HG03457 (cell line): ENCODE measurements at regions not wholly inside any gene's neighbourhood (a gene's known extent, or its start where the extent isn't known, plus 50 kb on each side); places are given as distances from the start of the nearest gene placed in this dataset.
A peak's percentile ranks its signal among the peaks of the same experiment; 100 is the strongest.
"Not testable (repeated sequence)": the region's sequence is repeated elsewhere in the genome, so short reads cannot be mapped to it uniquely, and the experiment has no call there.

Experiments used
- ATAC-seq: cut with Tn5 transposase; IDR thresholded peaks from one replicate; pipeline ENCODE4 v1.9.1; 2021; ENCODE audit warnings: moderate number of reproducible peaks; ENCODE audit not compliant: unreplicated experiment

DNA sequence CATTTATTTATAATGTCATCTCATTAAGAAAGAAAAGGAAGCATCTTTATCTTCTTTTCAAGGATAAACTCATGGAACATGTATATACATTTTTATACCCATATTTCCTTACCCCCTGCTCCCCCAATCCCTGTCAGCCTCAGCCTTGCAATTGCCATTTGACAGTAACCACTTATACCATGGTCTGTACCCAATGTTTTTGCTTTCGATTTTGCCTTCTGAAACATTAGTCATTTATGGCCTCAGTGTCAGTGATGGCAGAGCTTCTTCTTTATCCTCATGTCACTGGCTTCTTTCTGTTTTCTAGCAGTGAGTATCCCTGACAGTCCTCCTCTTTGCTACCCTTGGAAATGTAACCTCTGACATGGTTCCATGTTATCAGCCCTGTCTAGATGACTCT is 228.4 kb downstream of the SPRY1 start:
- no peak for ATAC-seq

DNA sequence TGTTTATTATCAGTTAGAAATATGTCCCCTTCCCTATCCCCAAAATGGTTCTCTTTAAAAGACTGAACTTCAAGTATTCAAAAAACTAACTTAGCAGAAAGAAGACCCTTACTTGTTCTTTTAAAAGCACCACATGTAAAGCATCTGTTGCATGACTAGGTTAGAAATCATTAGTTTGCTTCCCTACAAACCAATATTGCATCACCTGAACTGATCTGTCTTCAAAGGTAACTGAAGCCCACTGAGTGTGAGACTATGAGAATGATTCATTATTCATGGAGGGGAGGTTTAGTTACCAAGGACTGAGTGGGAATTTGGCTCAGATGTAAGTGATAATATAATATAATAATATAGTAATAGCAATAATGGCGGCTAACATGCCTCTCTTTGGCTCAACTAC is 231.7 kb downstream of the SPRY1 start:
- no peak for ATAC-seq

DNA sequence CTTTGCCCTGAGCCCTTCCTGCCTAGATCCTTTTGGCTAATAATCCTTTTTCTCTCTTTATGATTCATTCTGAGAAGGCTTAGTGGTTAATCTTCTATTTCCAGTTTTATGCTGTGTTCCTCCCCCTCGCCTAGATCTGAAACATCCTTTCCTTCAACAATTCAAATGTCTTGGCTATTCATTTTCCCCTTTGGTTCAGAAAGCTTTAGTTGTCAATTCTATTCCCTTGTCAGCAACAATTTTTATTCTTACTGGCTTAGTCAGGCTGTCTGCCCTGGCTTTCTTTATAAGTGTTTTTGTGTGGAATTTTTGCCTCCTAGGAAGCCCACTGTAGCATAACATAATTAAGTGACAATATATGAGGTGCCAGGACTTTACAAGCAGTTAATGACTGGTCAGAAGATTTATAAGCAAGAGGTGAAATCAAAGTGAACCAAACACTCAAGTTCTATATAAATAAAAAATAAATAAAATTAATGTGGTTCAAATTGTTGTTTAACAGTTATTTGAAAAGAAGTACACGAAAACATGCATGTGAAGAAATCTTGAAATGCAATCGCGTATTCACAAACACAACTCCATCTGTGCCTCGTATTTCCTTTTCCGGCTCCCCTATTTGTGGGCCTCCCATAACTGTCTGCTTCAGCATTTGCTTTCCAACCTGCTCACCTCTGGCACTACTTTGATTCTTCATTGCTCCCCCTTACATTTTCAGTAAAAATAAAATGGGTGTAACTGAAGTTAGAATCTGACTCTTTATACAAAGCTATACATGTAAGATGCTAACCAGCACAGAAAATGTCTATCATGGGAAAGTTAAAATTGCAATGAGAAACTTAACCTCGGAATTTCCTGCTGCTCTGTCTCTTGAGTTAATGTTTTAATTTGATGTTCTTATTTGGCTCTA is 235.4 kb downstream of the SPRY1 start:
- no peak for ATAC-seq

DNA sequence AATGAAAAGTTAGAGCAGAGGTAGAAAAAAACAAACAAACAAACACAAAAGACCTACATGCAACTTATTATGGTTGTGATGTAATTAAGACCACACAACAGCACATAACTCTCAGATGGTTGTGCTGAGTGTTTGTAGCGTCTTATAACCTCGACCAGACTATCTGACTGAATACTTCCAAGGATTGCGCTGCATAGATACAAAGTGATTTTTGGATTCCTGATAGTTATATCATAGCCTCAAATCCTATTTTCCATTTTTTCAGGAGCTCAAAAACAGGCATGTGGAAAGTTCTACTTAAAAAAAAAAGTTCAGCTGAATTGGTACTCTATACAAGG is 236.1 kb downstream of the SPRY1 start:
- ATAC-seq: no peak

DNA sequence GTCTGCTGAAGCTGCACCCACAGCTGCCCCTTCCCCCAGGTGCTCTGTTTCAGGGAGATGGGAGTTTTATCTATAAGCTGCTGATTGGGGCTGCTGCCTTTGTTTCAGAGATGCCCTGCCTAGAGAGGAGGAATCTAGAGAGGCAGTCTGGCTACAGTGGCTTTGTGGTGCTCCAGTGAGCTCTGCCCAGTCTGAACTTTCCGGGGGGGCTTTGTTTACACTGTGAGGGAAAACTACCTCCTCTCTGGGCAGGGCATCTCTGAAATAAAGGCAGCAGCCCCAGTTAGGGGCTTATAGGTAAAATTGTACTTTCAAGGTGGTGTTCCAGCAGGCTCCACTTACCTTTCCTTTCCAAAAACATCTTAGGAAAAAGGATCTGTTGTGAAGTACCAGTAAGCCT is 242.2 kb downstream of the SPRY1 start:
- ATAC-seq: no peak

DNA sequence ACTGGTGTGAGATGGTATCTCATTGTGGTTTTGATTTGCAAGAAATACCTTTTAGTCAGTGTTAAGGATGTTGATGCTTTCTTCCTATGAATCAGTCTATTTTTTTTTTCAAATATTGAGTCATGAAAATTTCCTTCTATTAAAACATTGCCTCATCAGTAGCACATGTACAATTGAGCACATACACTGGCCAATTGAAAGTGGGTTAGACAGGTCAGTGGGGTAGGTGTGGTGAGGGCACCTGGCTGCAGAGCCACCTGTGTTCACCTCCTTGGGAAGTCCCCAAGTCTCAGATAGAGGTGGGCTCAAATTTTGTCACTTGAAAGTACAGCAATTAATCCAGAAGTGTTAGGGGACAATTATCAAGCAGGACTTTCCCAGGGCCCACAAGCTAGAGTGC is 243.7 kb downstream of the SPRY1 start:
- no peak for ATAC-seq

DNA sequence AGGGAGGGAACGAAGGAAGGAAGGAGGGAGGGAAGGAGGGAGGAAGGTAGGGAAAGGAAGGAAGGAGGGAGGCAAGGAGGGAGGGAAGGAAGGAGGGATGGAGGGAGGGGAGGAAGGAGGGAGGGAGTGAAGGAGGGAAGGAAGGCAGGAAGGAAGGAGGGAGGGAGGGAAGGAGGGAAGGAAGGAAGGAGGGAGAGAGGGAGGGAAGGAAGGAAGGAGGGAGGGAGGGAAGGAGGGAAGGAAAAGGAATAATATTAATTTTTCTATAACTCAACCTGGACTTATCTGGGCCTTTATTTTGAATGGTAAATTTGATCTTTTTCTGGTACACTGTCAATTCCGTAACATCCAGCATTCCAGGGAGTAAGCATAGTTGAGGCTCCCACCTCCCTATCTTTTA is 244.2 kb downstream of the SPRY1 start:
- no peak for ATAC-seq

DNA sequence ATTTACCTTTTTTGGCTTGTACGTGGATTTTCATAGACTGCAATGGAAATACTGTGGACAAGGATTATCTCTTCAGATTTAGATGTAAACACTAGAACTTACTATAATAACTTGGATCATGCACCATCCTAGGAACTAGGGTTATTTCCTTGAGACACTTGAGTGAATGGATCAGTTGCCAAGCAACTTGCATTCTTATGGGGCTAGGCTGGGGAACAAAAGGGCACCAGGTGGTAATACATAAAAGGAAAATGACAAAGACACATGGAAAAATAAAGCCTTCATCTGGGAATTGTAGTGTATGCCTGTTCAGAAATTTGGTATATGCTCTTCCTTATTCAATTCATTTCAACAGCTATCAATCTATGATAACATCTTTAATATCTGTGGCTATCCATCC is 247.1 kb downstream of the SPRY1 start:
- ATAC-seq: no peak

DNA sequence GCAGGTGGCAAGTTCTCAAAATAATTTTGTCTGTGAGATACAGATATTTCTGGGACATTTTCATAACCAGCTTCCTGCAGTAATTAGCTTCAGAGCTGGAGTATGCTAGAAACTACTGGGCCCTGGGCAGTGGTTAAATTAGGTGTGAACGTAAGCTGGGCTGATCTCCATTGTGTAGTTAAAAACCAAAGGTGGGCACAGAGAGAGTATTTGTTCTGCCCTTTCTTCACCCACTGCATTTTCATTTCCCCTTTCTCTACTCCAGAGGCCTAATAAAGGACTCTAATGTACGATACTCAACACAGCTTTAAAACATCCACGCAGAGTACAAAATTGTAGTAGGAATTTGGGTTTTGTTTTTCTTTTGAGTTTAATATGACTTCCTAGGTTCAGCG is 252.7 kb downstream of the SPRY1 start:
- ATAC-seq: peak; percentile 90

DNA sequence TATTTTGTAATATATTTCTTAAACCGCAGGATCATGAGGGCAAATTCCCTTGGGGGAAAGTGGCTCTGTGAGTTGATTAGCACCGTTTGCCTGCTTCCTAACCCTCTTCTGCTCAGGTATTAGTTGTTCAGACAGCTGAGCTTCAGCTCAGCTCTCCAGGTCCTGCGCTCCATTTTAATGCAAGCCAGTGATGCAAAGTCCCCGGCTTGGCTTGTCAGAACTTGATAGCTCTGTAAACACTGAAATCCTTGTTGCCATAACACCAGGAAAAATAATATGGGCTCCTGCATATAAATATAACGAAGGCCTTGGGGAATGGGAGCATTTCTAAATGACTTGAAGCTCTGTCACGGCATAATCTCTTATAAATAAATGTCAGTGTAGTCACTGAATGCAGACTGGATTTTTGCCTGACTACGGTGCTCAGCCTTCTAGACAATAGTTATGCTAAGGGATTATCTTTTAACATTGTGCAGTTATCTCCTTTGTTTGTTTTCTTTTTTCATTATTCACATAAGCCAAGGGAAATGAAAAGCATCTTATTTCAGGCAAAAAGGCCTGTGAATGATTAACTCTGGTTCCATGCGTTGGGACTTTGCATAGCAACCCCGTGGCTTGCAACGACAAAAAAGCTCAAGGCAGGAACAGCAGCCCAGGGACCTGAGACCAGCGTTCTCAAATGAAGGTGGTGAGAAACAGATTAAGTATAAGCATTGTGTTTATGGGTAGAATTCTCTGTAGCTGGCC is 253.2 kb downstream of the SPRY1 start:
- peak; percentile 19 for ATAC-seq

DNA sequence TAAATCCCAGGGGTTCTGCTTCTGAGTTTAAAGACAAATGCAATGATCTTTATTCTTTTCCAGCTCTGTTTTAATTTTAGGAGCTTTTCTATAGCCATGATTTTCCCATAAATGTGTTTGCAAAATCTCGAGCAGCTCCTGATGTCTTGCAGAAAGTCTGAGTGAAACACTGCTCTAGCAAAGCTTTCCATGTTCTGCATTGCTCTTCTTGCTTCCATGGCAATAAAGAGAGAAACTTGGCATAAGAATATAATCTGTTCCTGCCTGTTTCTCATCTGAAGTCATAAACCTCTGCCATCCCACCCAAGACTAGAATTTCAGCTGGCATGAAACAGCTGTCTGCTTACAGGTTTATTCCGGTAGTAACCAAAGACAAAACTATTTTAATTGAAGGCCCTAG is 254.5 kb downstream of the SPRY1 start:
- ATAC-seq: no peak

DNA sequence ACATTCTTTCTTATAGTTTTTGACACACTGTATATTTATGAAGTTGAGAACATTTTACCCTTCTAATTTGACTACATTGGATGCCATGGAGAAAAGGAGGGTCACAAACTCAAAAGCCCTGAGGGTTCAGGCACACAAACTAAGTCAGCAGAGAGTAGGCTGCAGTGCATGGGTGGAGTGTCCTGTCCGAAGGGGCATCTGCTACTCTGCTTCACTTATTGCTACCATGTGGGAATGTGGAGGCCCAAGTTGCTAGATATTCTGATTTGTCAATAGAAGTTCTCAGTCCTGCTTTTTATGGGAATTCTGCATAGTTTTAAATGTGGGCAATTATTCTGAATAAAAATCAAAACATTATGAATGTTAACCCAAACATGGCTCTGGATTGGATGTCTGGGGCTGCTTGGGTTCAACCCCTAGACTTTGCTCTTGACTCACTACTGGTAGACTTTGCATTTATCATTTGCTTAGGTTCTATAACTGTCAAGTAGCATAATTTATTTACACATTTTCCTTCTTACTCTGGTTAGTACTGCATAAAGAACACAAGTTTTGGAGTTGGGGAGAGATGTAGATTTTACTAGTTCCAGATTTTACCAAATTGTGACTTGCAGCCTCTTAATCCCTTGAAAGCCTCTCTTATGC is 255.1 kb downstream of the SPRY1 start:
- no peak for ATAC-seq

DNA sequence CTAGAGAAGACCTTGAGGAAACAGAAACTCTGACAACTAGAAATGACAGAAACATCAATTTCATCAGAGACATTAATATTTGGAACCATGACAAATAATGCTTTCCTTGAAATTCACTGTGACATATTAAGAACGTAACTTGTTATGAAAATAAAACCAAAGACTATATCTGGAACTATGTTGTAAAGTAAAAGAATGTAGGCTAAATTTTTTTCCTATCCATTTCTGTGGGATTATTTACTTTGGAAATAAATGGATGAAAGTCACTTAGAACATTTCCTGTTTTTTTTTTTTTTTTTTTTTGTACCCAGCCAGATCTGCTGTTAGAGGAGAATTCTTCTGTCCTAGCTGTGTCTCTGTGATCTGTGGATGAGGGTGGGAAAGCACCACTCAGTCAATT is 255.9 kb downstream of the SPRY1 start:
- ATAC-seq: no peak

DNA sequence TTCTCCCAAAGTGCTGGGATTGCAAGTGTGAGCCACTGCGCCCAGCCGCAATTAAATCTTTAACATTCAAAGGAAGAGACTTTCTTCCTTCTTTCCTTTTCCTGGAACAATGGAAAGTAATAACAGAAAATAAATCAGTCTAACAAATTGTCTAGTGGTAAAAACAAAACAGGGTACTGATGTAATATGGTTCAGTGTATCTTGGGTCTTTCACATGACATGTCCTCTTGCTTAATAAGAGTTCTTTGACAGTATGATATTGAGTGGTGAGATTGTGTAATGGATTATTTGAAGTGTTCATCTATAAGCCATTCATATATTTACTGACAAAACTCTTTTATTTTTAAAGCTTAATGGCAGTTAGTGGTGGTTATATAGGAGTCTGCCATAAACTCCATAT is 256.6 kb downstream of the SPRY1 start:
- no peak for ATAC-seq

DNA sequence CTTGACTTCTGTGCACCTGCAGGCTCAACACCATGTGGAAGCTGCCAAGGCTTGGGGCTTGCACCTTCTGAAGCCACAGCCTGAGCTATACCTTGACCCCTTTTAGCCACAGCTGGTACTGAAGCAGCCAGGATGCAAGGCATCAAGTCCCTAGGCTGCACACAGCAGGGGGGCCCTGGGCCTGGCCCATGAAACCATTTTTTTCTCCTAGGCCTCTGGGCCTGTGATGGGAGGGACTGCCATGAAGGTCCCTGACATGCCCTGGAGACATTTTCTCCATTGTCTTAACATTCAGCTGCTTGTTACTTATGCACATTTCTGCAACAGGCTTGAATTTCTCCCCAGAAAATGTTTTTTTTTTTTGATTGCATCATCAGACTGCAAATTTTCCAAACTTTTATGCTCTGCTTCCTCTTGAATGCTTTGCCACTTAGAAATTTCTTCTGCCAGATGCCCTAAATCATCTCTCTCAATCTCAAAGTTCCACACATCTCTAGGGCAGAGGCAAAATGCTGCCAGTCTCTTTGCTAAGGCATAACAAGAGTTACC is 260.2 kb downstream of the SPRY1 start:
- not testable (repeated sequence) for ATAC-seq

DNA sequence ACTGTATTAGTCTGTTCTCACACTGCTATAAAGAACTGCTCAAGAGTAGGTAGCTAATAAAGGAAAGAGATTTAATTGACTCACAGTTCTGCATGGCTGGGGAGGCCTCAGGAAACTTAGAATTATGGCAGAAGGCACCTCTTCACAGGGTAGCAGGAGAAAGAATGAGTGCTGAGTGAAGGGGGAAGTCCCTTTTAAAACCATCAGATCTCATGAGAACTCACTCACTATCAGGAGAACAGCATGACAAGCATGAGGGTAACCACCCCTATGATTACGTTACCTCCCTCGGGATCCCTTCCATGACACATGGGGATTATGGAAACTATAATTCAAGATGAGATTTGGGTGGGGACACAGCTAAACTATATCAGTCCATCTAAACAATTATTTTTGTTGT is 261.0 kb downstream of the SPRY1 start:
- not testable (repeated sequence) for ATAC-seq

DNA sequence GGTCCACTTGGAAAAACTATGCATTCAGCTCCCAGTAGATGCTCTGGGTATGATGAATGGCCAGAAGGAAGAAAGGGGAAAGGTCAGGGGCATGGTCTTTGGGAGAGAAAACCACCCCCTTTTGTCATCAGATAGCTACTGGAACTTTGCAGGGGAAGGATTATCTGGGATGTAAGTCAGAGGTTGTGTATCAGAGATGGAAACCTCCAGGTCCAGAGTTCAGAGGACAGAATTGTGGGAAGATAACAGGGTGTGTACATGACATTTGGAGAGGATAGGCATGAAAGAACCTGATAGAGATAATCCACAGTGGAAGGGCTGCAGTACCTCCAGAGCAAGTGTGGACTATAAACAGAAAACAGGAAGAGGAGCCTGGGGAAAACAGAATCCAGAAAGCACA is 262.7 kb downstream of the SPRY1 start:
- ATAC-seq: no peak

DNA sequence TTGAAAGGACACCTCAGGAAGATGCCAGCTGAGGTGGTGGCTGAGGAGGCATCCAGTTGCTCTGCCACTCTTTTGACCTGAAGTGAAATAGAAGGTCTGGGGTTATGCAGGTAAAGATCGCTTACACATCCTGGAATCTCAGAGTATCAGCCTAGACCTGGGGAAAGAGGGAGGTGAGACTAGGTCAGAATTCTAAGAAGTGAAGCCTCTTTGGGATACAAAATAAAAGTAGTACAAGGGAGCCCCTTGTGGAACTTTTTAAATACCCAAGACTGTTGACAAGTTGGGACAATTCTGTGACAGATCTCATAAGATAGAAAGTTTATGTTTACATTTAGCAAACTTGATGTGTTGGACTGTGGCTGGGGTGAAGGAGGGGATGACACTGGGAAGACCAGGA is 263.1 kb downstream of the SPRY1 start:
- ATAC-seq: no peak

DNA sequence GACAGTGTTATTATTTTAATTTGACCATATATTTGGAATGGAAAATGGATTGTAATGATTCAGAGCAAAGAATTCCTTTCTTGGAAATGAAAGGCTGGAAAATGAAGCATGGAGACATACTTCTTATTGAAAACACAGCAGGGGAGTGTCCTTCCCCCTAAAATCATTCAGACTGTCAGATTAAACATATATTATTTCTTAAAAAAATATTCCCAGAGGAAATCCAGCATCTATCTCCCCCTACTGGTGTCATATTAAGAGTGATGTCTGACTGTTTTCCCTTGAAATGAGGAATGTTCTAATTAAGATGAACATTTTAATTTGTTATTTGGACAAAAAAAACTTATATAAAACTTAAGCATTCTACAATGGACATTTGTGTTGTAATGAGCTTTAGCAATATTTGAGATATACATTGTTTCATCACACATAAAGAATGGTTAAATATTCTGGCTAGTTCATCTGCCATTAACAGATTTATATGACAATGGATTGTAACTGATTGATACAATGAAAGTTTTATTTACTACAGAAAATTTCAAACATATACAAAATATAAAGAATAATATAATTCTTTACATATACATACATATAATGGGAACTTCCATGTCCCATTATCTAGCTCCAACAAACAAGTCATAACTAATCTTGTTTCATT is 264.6 kb downstream of the SPRY1 start:
- no peak for ATAC-seq

DNA sequence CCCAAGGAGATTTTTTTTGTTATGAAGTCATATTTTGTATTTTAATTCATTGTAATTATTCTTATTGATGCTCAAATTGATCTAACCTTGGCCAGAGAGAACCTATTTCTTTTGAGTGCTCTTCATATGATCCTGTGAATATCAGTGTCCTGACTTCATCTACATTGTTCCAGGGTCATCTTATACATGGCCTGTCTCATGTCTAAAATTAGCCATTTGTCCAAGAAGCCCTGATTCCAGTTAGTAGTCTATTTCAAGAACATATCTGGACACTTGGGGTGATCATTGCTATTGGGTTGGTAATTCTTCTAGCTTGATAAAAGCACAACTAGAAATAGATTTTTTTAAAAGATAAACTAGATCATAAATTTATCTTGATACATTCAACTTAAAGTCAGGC is 266.2 kb downstream of the SPRY1 start:
- no peak for ATAC-seq

DNA sequence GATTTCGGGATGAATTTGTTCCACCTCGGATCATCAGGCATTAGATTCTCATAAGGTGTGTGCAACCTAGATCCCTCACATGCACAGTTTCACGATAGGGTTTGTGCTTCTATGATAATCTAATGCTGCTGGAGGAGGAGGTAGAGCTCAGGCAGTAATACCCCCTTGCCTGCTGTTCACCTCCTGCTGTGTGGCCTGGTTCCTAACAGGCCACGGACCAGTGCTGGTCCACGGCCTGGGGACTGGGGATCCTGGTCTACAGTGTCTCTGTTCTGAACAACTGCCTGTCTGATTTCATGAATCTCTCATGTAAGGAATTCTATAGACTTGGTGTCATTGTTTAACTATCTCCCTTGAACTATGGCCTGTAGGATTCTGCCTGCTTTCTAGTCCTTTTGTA is 269.9 kb downstream of the SPRY1 start:
- no peak for ATAC-seq
